GM10248 (cell line): ENCODE measurements at regions not wholly inside any gene's neighbourhood (a gene's known extent, or its start where the extent isn't known, plus 50 kb on each side); places are given as distances from the start of the nearest gene placed in this dataset.

Experiments used
- CTCF ChIA-PET: fragments of 300-600 bp; sonication (Branson Sonifier 250); formaldehyde crosslinking; extraction: SDS; loops from one replicate; lab custom pipeline; 2021; ENCODE audit warnings: antibody characterized with exemption; lab: Yijun Ruan, JAX
- POLR2A ChIA-PET: fragments of 350-650 bp; sonication (Branson Sonifier 250); formaldehyde crosslinking; extraction: SDS; loops from one replicate; lab custom pipeline; 2020; ENCODE audit warnings: antibody characterized with exemption; lab: Yijun Ruan, JAX
- DNase-seq: peaks from one replicate; pipeline ENCODE4 v3.0.0; 2012; ENCODE audit errors: extremely low spot score
- CTCF ChIP-seq: IDR thresholded peaks from 2 replicates; pipeline ENCODE4 v1.5.1; 2012; ENCODE audit warnings: mild to moderate bottlenecking, low read depth; ENCODE audit errors: extremely low read depth, missing control alignments, control extremely low read depth

GRCh38 chr6:47132724-47133123 is 90.6 kb upstream of the ADGRF1 start:
- ChIA-PET CTCF (no interaction called here), POLR2A (no interaction called here)
- no peak for DNase-seq
- no peak for TF ChIP-seq CTCF

GRCh38 chr6:47131773-47132172 is 89.6 kb upstream of the ADGRF1 start:
- no peak for DNase-seq
- POLR2A ChIA-PET: no interaction called here
- CTCF ChIA-PET: no interaction called here
- TF ChIP-seq CTCF: no peak

- CTCF ChIA-PET: interaction anchor here (1.0 kb wide), 1 partner anchor 12 kb away, joined by 3 read pairs; no protein-coding TSS in a partner anchor
- no peak for TF ChIP-seq CTCF
- DNase-seq: no peak
- POLR2A ChIA-PET: no interaction called here
These were observed 88.0 kb upstream of the ADGRF1 start for GRCh38 chr6:47130086-47130485.

GRCh38 chr6:47129129-47129528 is 87.0 kb upstream of the ADGRF1 start:
- CTCF ChIA-PET: no interaction called here
- no peak for TF ChIP-seq CTCF
- DNase-seq: no peak
- POLR2A ChIA-PET: no interaction called here

- DNase-seq: no peak
- no peak for TF ChIP-seq CTCF
- ChIA-PET CTCF (no interaction called here), POLR2A (no interaction called here)
These were observed 84.7 kb upstream of the ADGRF1 start for GRCh38 chr6:47126647-47127391.

GRCh38 chr6:47118611-47119010 is 76.5 kb upstream of the ADGRF1 start:
- ChIA-PET POLR2A (no interaction called here), CTCF (interaction anchor here (1.2 kb wide), 2 partner anchors 11 to 279 kb away, joined by 3 read pairs; no protein-coding TSS in a partner anchor)
- no peak for TF ChIP-seq CTCF
- DNase-seq: no peak

- POLR2A ChIA-PET: no interaction called here
- CTCF ChIA-PET: interaction anchor here (1.0 to 1.7 kb wide), 2 partner anchors 23 to 45 kb away, joined by 3 to 4 read pairs; no protein-coding TSS in a partner anchor
- no peak for DNase-seq
- TF ChIP-seq CTCF: no peak
These were observed 75.2 kb upstream of the ADGRF1 start for GRCh38 chr6:47117314-47117713.
